ENCODE measurements at regions not wholly inside any gene's neighbourhood (a gene's known extent, or its start where the extent isn't known, plus 50 kb on each side); places are given as distances from the start of the nearest gene placed in this dataset.
"Not testable (repeated sequence)": the region's sequence is repeated elsewhere in the genome, so short reads cannot be mapped to it uniquely, and the experiment has no call there.

- H3K4me1 ChIP-seq = no peaks in the 10 kb centered on the region
- H3K27ac ChIP-seq = no peak overlapping the region
- TF ChIP-seq CTCF (IDR thresholded peaks at IDR 0.05) (no peak), POLR2A (IDR thresholded peaks at IDR 0.05) (no peak)
- no peak overlapping the region for H3K4me3 ChIP-seq
- no peaks in the 10 kb centered on the region for H3K9me3 ChIP-seq
- intact Hi-C loops (cut with DNase I) = no loop called here
- no peaks in the 10 kb centered on the region for H3K27me3 ChIP-seq
- no peaks in the 10 kb centered on the region for H3K36me3 ChIP-seq
- no peak for DNase-seq
Measured at GRCh38 chr13:66077132-66077689, 1152.9 kb downstream of the PCDH9 start.

DNA sequence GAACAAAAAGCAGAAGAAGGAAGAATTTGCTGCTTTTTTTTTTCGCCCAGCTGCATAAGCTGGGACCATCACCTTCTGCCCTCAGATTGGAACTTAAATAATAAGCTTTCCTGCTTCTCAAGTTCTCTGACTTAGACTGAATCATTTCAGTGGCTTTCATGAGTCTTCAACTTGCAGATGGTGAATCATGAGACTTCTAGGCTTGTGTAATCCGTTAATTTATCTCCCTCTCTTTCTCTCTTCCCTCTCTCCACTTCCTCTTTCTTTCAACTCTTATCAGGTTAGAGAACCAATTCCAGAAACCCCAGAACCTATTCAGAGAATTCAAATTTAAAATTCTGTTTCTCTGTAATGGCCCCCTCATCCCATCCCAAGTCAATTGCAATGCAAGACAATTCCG is 1153.7 kb downstream of the PCDH9 start:
- intact Hi-C loops (cut with DNase I) = no loop called here
- WGBS, 2 donors = 78 to 90% methylated on average over 3 of the region's 3 CpGs
- no peak for DNase-seq
- H3K4me1 ChIP-seq = no peaks in the 10 kb centered on the region
- TF ChIP-seq CTCF (IDR thresholded peaks at IDR 0.05) = no peak
- TF ChIP-seq POLR2A (IDR thresholded peaks at IDR 0.05) = no peak
- no peak overlapping the region for H3K4me3 ChIP-seq
- no peak overlapping the region for H3K27ac ChIP-seq
- H3K27me3 ChIP-seq = no peaks in the 10 kb centered on the region
- no peaks in the 10 kb centered on the region for H3K9me3 ChIP-seq
- H3K36me3 ChIP-seq = no peaks in the 10 kb centered on the region

DNA sequence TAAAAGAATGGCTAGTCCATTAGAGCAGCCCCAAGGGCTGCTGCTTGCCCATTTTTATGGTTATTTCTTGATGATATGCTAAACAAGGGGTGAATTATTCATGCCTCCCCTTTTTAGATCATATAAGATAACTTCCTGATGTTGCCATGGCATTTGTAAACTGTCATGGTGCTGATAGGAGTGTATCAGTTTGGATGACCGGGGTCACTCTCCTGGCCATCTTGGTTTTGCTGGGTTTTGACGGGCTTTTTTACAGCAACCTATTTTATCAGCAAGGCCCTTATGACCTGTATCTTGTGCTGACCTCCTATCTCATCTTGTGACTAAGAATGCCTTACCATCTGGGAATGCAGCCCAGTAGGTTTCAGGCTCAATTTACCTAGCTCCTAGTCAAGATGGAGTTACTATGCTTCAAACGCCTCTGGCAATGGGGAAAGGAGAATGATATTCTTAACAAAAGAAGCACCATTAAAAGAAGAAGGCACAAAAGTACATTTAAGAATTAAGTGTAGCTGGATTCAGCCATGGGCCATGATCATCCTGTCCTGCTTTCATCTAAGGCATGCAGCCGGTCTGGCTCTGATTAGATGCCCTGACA is 1156.0 kb downstream of the PCDH9 start:
- Histone ChIP-seq H3K9me3 (no peaks in the 10 kb centered on the region), H3K4me1 (no peaks in the 10 kb centered on the region), H3K4me3 (no peak overlapping the region), H3K27me3 (no peaks in the 10 kb centered on the region), H3K36me3 (no peaks in the 10 kb centered on the region), H3K27ac (no peak overlapping the region)
- WGBS, 2 donors = 77 to 82% methylated on average over 4 of the region's 4 CpGs
- TF ChIP-seq POLR2A (IDR thresholded peaks at IDR 0.05) (no peak), CTCF (IDR thresholded peaks at IDR 0.05) (no peak)
- intact Hi-C loops (cut with DNase I) = no loop called here
- DNase-seq = no peak

GRCh38 chr13:66072097-66072496 is 1158.0 kb downstream of the PCDH9 start:
- H3K36me3 ChIP-seq; intact Hi-C loops (cut with DNase I); H3K4me3 ChIP-seq; H3K4me1 ChIP-seq; H3K9me3 ChIP-seq; H3K27ac ChIP-seq; DNase-seq; H3K27me3 ChIP-seq: not testable (repeated sequence)
- WGBS, 2 donors = 22 to 43% methylated on average over 2 of the region's 2 CpGs

DNA sequence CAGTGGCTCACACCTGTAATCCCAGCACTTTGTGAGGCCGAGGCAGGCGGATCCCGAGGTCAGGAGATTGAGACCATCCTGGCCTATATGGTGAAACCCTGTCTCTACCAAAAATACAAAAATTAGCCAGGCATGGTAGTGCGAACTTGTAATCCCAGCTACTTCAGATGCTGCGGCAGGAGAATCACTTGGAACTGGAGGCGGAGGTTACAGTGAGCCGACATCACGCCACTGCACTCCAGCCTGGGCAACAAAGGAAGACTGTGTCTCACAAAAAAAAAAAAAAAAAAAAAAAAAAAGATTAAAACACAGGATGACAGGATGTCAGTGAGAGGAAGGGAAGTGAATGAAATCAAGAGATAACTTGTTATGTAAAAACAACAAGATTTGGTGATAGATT is 1158.5 kb downstream of the PCDH9 start:
- Histone ChIP-seq H3K4me3 (no peak overlapping the region), H3K27ac (no peak overlapping the region), H3K36me3 (no peaks in the 10 kb centered on the region), H3K27me3 (no peaks in the 10 kb centered on the region), H3K4me1 (no peaks in the 10 kb centered on the region), H3K9me3 (no peaks in the 10 kb centered on the region)
- 67 to 71% methylated on average over 4 to 8 of the region's 8 CpGs for WGBS, 2 donors
- intact Hi-C loops (cut with DNase I) = no loop called here
- TF ChIP-seq POLR2A (IDR thresholded peaks at IDR 0.05) (no peak), CTCF (IDR thresholded peaks at IDR 0.05) (no peak)
- DNase-seq = no peak

DNA sequence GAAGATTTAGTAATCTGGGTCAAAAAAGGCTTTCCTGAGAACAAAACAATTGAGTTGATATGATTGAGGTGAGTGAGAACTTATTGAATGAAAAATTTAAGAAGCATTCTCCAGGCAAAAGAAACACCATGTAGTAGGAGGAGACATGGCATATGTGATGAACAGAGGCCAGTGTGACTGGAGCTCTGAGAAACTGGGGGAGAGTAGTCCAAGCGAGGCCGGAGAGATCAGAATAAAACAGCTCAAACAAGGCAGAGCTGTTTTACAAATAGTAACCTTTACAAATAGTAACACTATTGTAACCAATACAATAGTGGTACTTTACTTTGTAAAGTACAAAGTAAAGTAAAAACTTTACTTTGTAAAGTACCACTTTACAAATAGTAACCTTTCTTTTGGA is 1159.1 kb downstream of the PCDH9 start:
- Histone ChIP-seq H3K4me3 (no peak overlapping the region), H3K27ac (no peak overlapping the region), H3K27me3 (no peaks in the 10 kb centered on the region), H3K9me3 (no peaks in the 10 kb centered on the region), H3K36me3 (no peaks in the 10 kb centered on the region), H3K4me1 (no peaks in the 10 kb centered on the region)
- intact Hi-C loops (cut with DNase I) = no loop called here
- no peak for DNase-seq
- 86 to 88% methylated on average over 2 of the region's 2 CpGs for WGBS, 2 donors
- TF ChIP-seq CTCF (IDR thresholded peaks at IDR 0.05) (no peak), POLR2A (IDR thresholded peaks at IDR 0.05) (no peak)
